Coronary artery (tissue), 2 donors: ENCODE measurements at regions not wholly inside any gene's neighbourhood (a gene's known extent, or its start where the extent isn't known, plus 50 kb on each side); places are given as distances from the start of the nearest gene placed in this dataset.

Experiments used
- DNase-seq: peaks from one replicate; pipeline ENCODE4 v3.0.0-alpha.2; 2017; ENCODE audit warnings: low spot score
- H3K27ac ChIP-seq, 2 donors: fragments of 200-600 bp; sonication (generic); one replicate each; pipeline ENCODE4 v1.5.1; 2016 to 2019
- H3K4me3 ChIP-seq: fragments of 200-600 bp; sonication (generic); 2 replicates; pipeline ENCODE4 v1.5.1; 2016; ENCODE audit warnings: mild to moderate bottlenecking, moderate library complexity
- CTCF ChIP-seq: fragments of 200-600 bp; sonication (generic); IDR thresholded peaks from one replicate; pipeline ENCODE4 v1.5.1; 2019; ENCODE audit warnings: antibody characterized with exemption

DNA sequence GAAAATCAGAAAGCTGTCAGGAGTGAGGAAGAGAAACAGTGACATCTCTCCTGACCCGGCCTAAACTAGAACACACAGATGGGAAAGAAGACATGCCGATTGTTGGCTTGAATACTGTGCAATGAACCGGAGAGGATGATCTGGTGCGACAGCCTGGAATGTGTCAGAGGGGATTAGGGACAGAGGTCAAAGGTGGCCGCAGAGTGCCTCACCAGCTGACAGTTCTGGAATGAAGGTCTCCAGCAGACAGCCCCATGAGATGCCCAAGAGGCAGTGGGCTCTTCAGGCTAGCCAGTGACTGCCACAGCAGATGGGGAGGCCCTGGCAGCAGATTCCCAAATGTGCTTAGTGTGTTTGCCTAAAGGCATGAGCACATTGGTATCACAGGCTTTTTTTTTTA is 623.2 kb downstream of the CDH8 start:
- Histone ChIP-seq H3K4me3 (no peak overlapping the region), H3K27ac (no peak overlapping the region)
- no peak for TF ChIP-seq CTCF
- DNase-seq = no peak

DNA sequence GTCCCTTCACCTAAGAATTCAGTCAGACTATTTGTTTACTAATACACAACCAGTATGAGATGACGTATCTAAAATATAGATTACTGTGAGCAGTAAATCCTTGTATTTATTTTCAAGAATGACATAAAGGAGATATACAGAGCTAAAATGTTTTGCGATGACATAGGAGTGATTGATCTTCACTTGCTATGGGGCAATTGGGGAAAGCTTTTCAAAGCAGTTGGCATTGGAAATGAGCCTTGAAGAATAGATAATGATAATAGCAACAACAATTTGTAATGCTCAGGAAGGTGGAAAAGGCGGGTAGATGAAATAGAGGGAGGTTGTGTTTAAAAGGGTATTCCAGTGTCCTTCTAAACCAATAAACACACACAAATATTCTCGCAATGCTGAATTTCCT is 623.7 kb downstream of the CDH8 start:
- Histone ChIP-seq H3K4me3 (no peak overlapping the region), H3K27ac (no peak overlapping the region)
- no peak for TF ChIP-seq CTCF
- DNase-seq = no peak

DNA sequence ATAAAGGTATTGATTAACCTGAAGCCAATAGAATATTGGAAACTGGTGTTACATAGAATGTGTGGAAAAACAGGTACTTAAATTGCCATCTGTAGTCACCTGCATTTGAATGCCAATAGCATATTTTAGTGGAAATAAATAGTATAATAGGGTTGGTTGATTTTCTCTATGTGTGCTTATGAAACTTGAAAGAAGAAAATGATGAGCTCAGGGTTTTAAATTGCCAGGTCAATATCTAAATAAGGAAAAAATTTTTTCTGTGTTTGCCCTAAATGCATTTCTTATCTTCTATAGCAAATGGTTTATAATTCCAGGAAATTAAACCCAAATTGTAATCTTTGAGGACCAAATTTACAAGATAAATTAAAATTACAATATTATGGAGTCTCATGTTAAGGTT is 626.6 kb downstream of the CDH8 start:
- Histone ChIP-seq H3K4me3 (no peak overlapping the region), H3K27ac (no peak overlapping the region)
- no peak for DNase-seq
- TF ChIP-seq CTCF = no peak

GRCh38 chr16:61403386-61403785 is 632.9 kb downstream of the CDH8 start:
- Histone ChIP-seq H3K4me3 (no peak overlapping the region), H3K27ac (no peak overlapping the region)
- no peak for TF ChIP-seq CTCF
- no peak for DNase-seq

GRCh38 chr16:61391896-61392295 is 644.3 kb downstream of the CDH8 start:
- no peak overlapping the region for H3K4me3 ChIP-seq
- no peak for TF ChIP-seq CTCF
- DNase-seq = no peak
- H3K27ac ChIP-seq = no peak overlapping the region

GRCh38 chr16:61390965-61391637 is 645.1 kb downstream of the CDH8 start:
- TF ChIP-seq CTCF = no peak
- Histone ChIP-seq H3K27ac (no peak overlapping the region), H3K4me3 (no peak overlapping the region)
- DNase-seq = no peak

DNA sequence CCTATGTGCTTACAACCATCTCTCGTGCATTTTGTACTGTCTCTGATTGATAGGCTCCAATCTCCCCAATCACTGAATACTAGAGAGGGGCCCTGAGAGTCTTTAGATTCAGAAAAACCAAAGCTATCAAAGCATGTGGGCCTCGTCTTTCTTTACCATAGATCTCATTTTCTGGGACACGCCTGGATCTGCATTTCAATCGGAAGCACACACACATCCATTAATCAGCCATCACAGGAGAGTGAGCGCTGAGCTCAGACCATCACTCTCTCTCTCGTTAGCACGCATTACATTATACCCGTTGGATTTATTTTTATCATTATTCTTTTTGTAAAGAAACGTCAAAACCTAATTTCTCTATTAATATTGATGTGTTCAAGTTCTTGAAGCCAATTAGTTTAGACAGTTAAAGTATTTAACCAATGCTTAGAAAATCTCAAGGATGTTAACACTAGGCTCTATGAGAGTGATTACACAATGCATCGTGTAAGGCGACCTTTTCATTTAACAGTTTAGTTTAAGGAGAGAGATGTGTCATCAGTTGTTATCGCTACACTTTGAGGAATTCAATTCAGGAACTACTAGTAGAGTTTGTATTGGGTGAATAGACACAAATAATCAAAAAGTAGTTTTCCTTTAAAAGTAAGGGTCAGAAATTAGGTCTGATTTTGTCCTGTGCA is 650.7 kb downstream of the CDH8 start:
- TF ChIP-seq CTCF = no peak
- Histone ChIP-seq H3K27ac (no peak overlapping the region), H3K4me3 (no peak overlapping the region)
- no peak for DNase-seq
